ENCODE measurements at regions not wholly inside any gene's neighbourhood (a gene's known extent, or its start where the extent isn't known, plus 50 kb on each side); places are given as distances from the start of the nearest gene placed in this dataset.
"Not testable (repeated sequence)": the region's sequence is repeated elsewhere in the genome, so short reads cannot be mapped to it uniquely, and the experiment has no call there.

GRCh38 chr12:68537571-68537970, 73.1 kb upstream of the RAP1B start:
- DNase-seq (ENCODE audit: low read depth in 1 of 2, low spot score in 1 of 2): no peak
- Histone ChIP-seq H3K4me3 (replicated peaks; ENCODE audit: insufficient read depth, low read length) (no peak overlapping the region), H3K27ac (replicated peaks) (no peak overlapping the region), H3K27me3 (ENCODE audit: insufficient read depth, poor library complexity, severe bottlenecking) (no peaks in the 10 kb centered on the region)
- TF ChIP-seq GABPA (IDR thresholded peaks at IDR 0.05; ENCODE audit: low read depth): no peak
- TF ChIP-seq, protein P1, sequence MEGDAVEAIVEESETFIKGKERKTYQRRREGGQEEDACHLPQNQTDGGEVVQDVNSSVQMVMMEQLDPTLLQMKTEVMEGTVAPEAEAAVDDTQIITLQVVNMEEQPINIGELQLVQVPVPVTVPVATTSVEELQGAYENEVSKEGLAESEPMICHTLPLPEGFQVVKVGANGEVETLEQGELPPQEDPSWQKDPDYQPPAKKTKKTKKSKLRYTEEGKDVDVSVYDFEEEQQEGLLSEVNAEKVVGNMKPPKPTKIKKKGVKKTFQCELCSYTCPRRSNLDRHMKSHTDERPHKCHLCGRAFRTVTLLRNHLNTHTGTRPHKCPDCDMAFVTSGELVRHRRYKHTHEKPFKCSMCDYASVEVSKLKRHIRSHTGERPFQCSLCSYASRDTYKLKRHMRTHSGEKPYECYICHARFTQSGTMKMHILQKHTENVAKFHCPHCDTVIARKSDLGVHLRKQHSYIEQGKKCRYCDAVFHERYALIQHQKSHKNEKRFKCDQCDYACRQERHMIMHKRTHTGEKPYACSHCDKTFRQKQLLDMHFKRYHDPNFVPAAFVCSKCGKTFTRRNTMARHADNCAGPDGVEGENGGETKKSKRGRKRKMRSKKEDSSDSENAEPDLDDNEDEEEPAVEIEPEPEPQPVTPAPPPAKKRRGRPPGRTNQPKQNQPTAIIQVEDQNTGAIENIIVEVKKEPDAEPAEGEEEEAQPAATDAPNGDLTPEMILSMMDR (IDR thresholded peaks at IDR 0.05; ENCODE audit: insufficient read depth, low read length): no peak
- no peak for TF ChIP-seq SPI1 (IDR thresholded peaks at IDR 0.05; ENCODE audit: borderline replicate concordance, low read depth)
- no peak for TF ChIP-seq REST (IDR thresholded peaks at IDR 0.05; ENCODE audit: insufficient replicate concordance, low read depth)
- no peak for TF ChIP-seq POLR2AphosphoS5 (IDR thresholded peaks at IDR 0.05; ENCODE audit: low read depth)

GRCh38 chr12:68538726-68539614, 71.7 kb upstream of the RAP1B start:
- peak overlapping the region; percentile 61 for H3K27ac ChIP-seq (replicated peaks)
- H3K27me3 ChIP-seq (ENCODE audit: insufficient read depth, poor library complexity, severe bottlenecking): no peaks in the 10 kb centered on the region
- peak in 1 of 2 experiments; percentile 63 for DNase-seq (ENCODE audit: low read depth in 1 of 2, low spot score in 1 of 2)
- no peak for TF ChIP-seq SPI1 (IDR thresholded peaks at IDR 0.05; ENCODE audit: borderline replicate concordance, low read depth)
- no peak for TF ChIP-seq REST (IDR thresholded peaks at IDR 0.05; ENCODE audit: insufficient replicate concordance, low read depth)
- TF ChIP-seq, protein P1 (IDR thresholded peaks at IDR 0.05; ENCODE audit: insufficient read depth, low read length): no peak
- TF ChIP-seq GABPA (IDR thresholded peaks at IDR 0.05; ENCODE audit: low read depth): no peak
- TF ChIP-seq POLR2AphosphoS5 (IDR thresholded peaks at IDR 0.05; ENCODE audit: low read depth): no peak
- no peak overlapping the region for H3K4me3 ChIP-seq (replicated peaks; ENCODE audit: insufficient read depth, low read length)

DNA sequence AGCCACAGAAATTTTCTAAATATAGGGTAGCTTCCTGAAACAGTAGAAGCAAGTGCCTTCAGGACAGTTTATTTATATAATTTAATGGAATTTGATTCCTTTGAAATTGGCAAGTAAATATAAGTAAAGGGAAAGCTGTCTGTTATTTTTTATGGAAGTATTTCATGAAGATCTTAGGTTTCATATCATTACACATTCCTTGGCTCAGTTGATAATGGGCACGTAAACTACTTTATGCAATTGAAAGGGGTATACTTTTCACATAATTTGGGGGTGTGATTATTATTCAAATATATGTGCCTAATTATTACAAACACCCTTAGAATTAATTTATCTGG, 71.1 kb upstream of the RAP1B start:
- Histone ChIP-seq H3K27ac (replicated peaks) (peak overlapping the region; percentile 61), H3K27me3 (ENCODE audit: insufficient read depth, poor library complexity, severe bottlenecking) (no peaks in the 10 kb centered on the region), H3K4me3 (replicated peaks; ENCODE audit: insufficient read depth, low read length) (no peak overlapping the region)
- no peak for DNase-seq (ENCODE audit: low read depth in 1 of 2, low spot score in 1 of 2)
- TF ChIP-seq SPI1 (IDR thresholded peaks at IDR 0.05; ENCODE audit: borderline replicate concordance, low read depth) (no peak), GABPA (IDR thresholded peaks at IDR 0.05; ENCODE audit: low read depth) (no peak), POLR2AphosphoS5 (IDR thresholded peaks at IDR 0.05; ENCODE audit: low read depth) (no peak), REST (IDR thresholded peaks at IDR 0.05; ENCODE audit: insufficient replicate concordance, low read depth) (no peak)
- TF ChIP-seq, protein P1 (IDR thresholded peaks at IDR 0.05; ENCODE audit: insufficient read depth, low read length): no peak

DNA sequence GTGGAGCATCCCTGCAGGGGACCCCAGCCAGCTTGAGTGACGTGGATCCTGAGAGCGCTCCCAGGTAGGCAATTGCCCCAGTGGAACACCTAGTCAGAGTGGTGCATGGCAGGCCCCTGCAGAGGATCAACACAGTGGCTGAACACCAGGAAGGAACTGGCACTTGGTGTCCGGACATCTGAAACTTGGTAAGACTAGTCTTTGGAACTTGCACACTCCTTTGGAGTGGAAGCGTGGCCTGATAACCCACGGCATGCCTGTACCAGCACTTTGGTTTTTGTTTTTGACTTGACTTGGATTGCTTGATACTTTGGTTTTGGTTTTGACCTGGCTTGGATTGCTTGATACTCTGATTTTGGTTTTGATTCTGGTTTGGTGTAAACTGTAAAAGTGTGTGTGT, 69.9 kb upstream of the RAP1B start:
- not testable (repeated sequence) for DNase-seq (ENCODE audit: low read depth in 1 of 2, low spot score in 1 of 2); H3K4me3 ChIP-seq (replicated peaks; ENCODE audit: insufficient read depth, low read length); H3K27me3 ChIP-seq (ENCODE audit: insufficient read depth, poor library complexity, severe bottlenecking); H3K27ac ChIP-seq (replicated peaks)

DNA sequence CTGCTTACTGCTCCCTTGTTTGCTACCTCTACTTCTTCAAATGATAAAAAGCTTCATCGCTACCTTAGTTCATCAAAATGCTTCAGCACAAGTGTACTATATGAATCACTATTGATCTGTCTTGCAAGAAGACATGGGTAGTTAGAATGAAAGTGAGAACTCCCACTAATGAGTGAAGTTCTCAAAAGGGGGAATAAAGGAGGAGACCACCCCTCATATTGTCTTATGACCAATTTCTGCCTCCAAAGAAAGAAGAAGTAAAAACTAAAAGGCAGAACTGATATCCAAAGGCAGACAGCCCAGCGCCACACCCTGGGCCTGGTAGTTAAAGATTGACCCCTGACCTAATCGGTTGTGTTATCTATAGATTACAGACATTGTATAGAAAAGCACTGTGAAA, 63.4 kb upstream of the RAP1B start:
- H3K27me3 ChIP-seq (ENCODE audit: insufficient read depth, poor library complexity, severe bottlenecking); H3K4me3 ChIP-seq (replicated peaks; ENCODE audit: insufficient read depth, low read length); H3K27ac ChIP-seq (replicated peaks); DNase-seq (ENCODE audit: low read depth in 1 of 2, low spot score in 1 of 2): not testable (repeated sequence)
